AG09309 (cell line): ENCODE measurements at regions not wholly inside any gene's neighbourhood (a gene's known extent, or its start where the extent isn't known, plus 50 kb on each side); places are given as distances from the start of the nearest gene placed in this dataset.

ENCODE experiments used
- DNase-seq: peaks from one replicate; pipeline ENCODE4 v3.0.0-alpha.2; 2010; ENCODE audit warnings: low read depth
- H3K4me3 ChIP-seq: 2 replicates; pipeline ENCODE4 v1.5.1; 2011; ENCODE audit warnings: mild to moderate bottlenecking, low read depth, low read length, moderate library complexity; ENCODE audit not compliant: control insufficient read depth
- CTCF ChIP-seq: IDR thresholded peaks from 2 replicates; pipeline ENCODE4 v1.5.1; 2011; ENCODE audit warnings: mild to moderate bottlenecking, low read depth, low read length, inconsistent platforms; ENCODE audit not compliant: insufficient read depth, control insufficient read depth; ENCODE audit errors: missing control alignments

DNA sequence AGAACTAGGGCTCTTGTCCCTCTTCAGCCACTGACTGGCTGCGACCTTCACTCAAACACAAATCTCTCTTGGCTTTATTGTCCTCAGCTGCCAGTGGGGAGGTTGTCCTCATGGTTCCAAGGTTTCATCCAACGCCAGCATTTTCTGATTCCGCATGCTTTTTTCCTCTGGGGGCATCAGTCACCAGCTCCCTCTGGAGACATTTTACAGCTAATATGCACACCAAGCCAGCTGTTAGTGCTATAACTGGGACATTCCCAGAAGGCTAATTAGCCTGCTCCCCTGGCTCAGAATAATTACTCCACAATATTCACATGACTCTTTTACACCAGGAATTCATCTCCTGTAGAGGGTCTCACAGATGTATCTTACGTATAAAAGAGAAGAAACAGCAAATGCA lies 193.6 kb upstream of the ANKRD55 start:
- H3K4me3 ChIP-seq = no peak overlapping the region
- no peak for DNase-seq
- no peak for TF ChIP-seq CTCF

- H3K4me3 ChIP-seq = no peak overlapping the region
- TF ChIP-seq CTCF = no peak
- DNase-seq = no peak
These were observed 189.1 kb upstream of the ANKRD55 start for GRCh38 chr5:56422076-56422762.

GRCh38 chr5:56421246-56422075 lies 188.3 kb upstream of the ANKRD55 start:
- no peak for TF ChIP-seq CTCF
- no peak for DNase-seq
- no peak overlapping the region for H3K4me3 ChIP-seq

GRCh38 chr5:56420323-56420722 lies 187.2 kb upstream of the ANKRD55 start:
- no peak for TF ChIP-seq CTCF
- no peak for DNase-seq
- no peak overlapping the region for H3K4me3 ChIP-seq

DNA sequence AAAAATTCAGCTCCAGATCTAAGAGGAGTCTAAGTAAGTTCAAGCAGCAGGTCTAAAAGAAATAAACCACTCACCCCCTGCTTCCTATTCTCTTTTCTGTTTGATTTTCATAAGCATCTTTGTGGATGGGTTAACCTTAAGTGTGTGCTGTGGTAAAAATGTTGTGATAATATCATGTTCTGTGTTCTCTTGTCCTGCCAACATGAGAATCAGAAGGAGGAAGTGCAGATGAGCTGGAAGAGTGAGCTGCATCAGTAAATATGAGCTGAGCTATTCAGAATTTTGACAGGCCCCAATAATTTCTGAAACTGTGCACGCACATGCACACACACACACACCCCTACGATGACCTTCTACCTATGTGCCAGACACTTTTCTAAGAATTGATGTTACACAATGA lies 186.5 kb upstream of the ANKRD55 start:
- H3K4me3 ChIP-seq = no peak overlapping the region
- DNase-seq = no peak
- no peak for TF ChIP-seq CTCF

GRCh38 chr5:56415356-56415765 lies 182.2 kb upstream of the ANKRD55 start:
- TF ChIP-seq CTCF = no peak
- DNase-seq = peak; percentile 11
- H3K4me3 ChIP-seq = no peak overlapping the region
